Right lobe of liver (tissue), 6 donors: ENCODE measurements at regions not wholly inside any gene's neighbourhood (a gene's known extent, or its start where the extent isn't known, plus 50 kb on each side); places are given as distances from the start of the nearest gene placed in this dataset.

ENCODE experiments used
- ATAC-seq, 4 donors: fragments of 200-7000 bp; cut with Tn5 transposase; one replicate each; pipeline ENCODE4 v1.9.1; 2020; ENCODE audit warnings: mild to moderate bottlenecking in 4 of 4, moderate library complexity in 4 of 4
- DNase-seq, 3 donors: peaks; one replicate each; pipeline ENCODE4 v3.0.0-alpha.2; 2020
- H3K27ac ChIP-seq, 3 donors: fragments of 200-600 bp; one replicate each; pipeline ENCODE4 v1.8.0; 2022
- H3K27me3 ChIP-seq, 2 donors: fragments of 200-600 bp; one replicate each; pipeline ENCODE4 v1.8.0; 2022
- H3K36me3 ChIP-seq, 4 donors: fragments of 200-600 bp; sonication (generic) in 1 of 4; one replicate each; pipeline versions ENCODE4 v1.5.1 to v1.8.0; 2017 to 2022; ENCODE audit warnings: control low read depth in 1 of 4
- H3K4me1 ChIP-seq, 4 donors: fragments of 200-600 bp; sonication (generic) in 1 of 4; one replicate each; pipeline versions ENCODE4 v1.5.1 to v1.8.0; 2017 to 2022; ENCODE audit warnings: control low read depth in 1 of 4
- H3K4me3 ChIP-seq, 3 donors: fragments of 200-600 bp; one replicate each; pipeline ENCODE4 v1.8.0; 2022
- H3K9me3 ChIP-seq, 4 donors: fragments of 200-600 bp; sonication (generic) in 1 of 4; one replicate each; pipeline versions ENCODE4 v1.5.1 to v1.8.0; 2017 to 2022; ENCODE audit warnings: control low read depth in 1 of 4
- POLR2A ChIP-seq: fragments of 450-650 bp; IDR thresholded peaks from one replicate; pipeline ENCODE4 v1.6.1; 2017; ENCODE audit warnings: antibody characterized with exemption, mild to moderate bottlenecking
- WGBS: methylation state at CpG from one replicate; pipeline ENCODE4 v1.1.6; 2018; ENCODE audit warnings: low coverage, low lambda C conversion rate; ENCODE audit not compliant: insufficient coverage; ENCODE audit errors: missing lambda C conversion rate; 5-methylcytosine and 5-hydroxymethylcytosine counted together
- intact Hi-C, 2 donors: fragments of 100-400 bp; cut with DNase I; formaldehyde crosslinking; loops; one replicate each; pipeline versions ENCODE4 v1.11.2 to v1.14.1; 2022
- TF ChIP-seq, protein P1 (sequence below), 4 donors: fragments of 200-600 bp in 3 of 4; fragments of 450-650 bp in 1 of 4; IDR thresholded peaks; one replicate each; pipeline versions ENCODE4 v1.5.1 to v1.8.0; 2016 to 2022; ENCODE audit warnings: antibody characterized with exemption in 4 of 4, mild to moderate bottlenecking in 2 of 4
- donor health status: DM: no; HTN: yes; CAD: no.
- donor health status: DM: no; HTN: no; CAD: no.
- donor health status: DM: no; HTN: no; CAD: no.
- donor health status: DM: no; HTN: yes; CAD: no.
- donor health status: DM: no; HTN: yes; CAD: no.

DNA sequence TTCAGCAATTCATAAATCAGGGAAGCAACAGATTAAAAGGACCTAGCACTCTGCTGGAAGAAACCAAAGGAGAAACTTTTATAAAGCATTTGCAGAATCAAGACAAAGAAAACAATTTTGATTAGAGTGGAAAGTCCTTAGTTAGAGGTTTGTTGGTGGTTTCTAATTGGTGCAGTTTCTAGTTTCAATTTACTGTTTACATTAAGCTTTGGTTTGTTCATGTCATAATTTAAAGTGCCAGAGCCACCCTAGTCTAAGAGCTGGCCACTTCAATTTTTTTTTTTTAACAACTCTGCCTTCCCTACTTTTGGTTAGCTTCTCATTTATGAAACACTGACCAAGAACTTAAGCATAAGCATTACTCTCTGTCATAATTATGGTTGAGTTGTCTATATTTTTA is 1428.2 kb upstream of the GBE1 start:
- no peak for DNase-seq
- Histone ChIP-seq H3K9me3 (no peaks in the 10 kb centered on the region), H3K27me3 (no peaks in the 10 kb centered on the region), H3K4me1 (no peaks in the 10 kb centered on the region), H3K4me3 (no peak overlapping the region), H3K27ac (no peak overlapping the region), H3K36me3 (no peaks in the 10 kb centered on the region)
- TF ChIP-seq POLR2A: no peak
- TF ChIP-seq, protein P1, sequence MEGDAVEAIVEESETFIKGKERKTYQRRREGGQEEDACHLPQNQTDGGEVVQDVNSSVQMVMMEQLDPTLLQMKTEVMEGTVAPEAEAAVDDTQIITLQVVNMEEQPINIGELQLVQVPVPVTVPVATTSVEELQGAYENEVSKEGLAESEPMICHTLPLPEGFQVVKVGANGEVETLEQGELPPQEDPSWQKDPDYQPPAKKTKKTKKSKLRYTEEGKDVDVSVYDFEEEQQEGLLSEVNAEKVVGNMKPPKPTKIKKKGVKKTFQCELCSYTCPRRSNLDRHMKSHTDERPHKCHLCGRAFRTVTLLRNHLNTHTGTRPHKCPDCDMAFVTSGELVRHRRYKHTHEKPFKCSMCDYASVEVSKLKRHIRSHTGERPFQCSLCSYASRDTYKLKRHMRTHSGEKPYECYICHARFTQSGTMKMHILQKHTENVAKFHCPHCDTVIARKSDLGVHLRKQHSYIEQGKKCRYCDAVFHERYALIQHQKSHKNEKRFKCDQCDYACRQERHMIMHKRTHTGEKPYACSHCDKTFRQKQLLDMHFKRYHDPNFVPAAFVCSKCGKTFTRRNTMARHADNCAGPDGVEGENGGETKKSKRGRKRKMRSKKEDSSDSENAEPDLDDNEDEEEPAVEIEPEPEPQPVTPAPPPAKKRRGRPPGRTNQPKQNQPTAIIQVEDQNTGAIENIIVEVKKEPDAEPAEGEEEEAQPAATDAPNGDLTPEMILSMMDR (IDR thresholded peaks at IDR 0.05): no peak
- intact Hi-C loops: no loop called here
- ATAC-seq: no peak

DNA sequence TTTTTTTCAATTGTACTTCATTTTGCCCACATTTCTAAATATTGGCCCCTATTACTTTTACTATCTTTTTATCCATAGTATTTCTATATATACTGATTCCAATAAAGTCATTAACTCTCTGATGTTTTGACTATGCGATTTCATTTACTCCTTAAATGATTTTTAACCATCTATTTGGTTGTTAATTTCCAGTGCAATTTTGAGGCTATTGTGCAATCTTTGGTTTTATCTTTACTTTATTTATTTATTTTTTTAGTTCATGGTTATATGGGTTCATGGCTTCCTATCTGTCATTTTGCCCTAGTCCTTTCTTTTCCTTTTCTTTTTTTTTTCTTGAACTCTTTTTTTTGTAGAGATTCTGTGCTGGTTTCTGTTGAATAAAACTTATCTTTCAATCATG is 1408.0 kb upstream of the GBE1 start:
- 75% methylated on average over 1 of the region's 1 CpG for WGBS
- Histone ChIP-seq H3K27ac (no peak overlapping the region), H3K36me3 (no peaks in the 10 kb centered on the region), H3K27me3 (no peaks in the 10 kb centered on the region), H3K4me3 (no peak overlapping the region), H3K4me1 (no peaks in the 10 kb centered on the region), H3K9me3 (no peaks in the 10 kb centered on the region)
- intact Hi-C loops: no loop called here
- TF ChIP-seq POLR2A: no peak
- TF ChIP-seq, protein P1 (IDR thresholded peaks at IDR 0.05): no peak
- DNase-seq: no peak
- no peak for ATAC-seq

DNA sequence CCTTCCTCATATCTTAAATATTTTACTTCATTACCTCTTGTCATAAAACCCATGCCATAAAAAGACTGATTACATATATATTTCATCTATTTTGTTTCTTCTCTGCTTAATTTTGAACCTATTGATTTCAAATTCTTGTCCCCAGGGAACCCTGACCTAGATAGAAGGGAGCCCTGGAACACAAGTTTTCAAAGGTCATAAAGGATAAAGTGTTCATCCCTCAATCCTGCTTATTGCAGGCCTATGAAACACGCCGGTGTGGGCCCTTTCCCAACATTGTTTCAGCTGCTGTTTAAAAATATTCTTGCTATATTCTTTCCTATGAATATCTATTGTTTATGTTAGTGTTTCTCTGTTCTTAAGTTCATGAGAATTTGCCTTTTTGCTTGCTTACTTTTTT is 1389.5 kb upstream of the GBE1 start:
- H3K9me3 ChIP-seq: no peaks in the 10 kb centered on the region
- ATAC-seq (peak in 3 of 4 donors; percentile 44 to 68 (median 54)), DNase-seq (no peak)
- H3K36me3 ChIP-seq: no peaks in the 10 kb centered on the region
- H3K4me1 ChIP-seq: no peaks in the 10 kb centered on the region
- no peak overlapping the region for H3K27ac ChIP-seq
- H3K27me3 ChIP-seq: no peaks in the 10 kb centered on the region
- intact Hi-C loops: no loop called here
- TF ChIP-seq POLR2A: no peak
- TF ChIP-seq, protein P1 (IDR thresholded peaks at IDR 0.05): no peak
- WGBS: 39% methylated on average over 2 of the region's 2 CpGs
- no peak overlapping the region for H3K4me3 ChIP-seq

DNA sequence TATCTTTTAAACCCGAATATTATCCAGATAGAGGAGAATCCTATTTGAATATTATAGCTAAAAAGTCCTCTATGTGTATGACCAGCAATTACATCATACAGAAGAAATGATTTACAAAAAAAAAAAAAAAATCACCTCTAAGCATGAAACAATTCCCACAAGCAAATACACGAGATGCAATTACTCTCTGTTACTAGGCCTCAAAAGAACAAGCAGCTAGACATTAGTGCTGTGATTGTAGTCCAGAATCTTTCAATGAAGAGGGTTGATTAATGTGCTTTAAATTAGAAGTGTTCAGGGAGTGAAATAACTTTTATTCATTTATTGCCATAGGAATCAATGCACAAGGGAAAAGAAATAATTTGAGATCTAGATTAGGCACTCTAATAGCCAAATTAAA is 1379.5 kb upstream of the GBE1 start:
- Histone ChIP-seq H3K36me3 (no peaks in the 10 kb centered on the region), H3K4me3 (no peak overlapping the region), H3K27me3 (no peaks in the 10 kb centered on the region), H3K27ac (no peak overlapping the region), H3K9me3 (no peaks in the 10 kb centered on the region), H3K4me1 (no peaks in the 10 kb centered on the region)
- ATAC-seq: no peak
- intact Hi-C loops: no loop called here
- TF ChIP-seq, protein P1 (IDR thresholded peaks at IDR 0.05): no peak
- TF ChIP-seq POLR2A: no peak
- 31% methylated on average over 2 of the region's 2 CpGs for WGBS
- DNase-seq: no peak

DNA sequence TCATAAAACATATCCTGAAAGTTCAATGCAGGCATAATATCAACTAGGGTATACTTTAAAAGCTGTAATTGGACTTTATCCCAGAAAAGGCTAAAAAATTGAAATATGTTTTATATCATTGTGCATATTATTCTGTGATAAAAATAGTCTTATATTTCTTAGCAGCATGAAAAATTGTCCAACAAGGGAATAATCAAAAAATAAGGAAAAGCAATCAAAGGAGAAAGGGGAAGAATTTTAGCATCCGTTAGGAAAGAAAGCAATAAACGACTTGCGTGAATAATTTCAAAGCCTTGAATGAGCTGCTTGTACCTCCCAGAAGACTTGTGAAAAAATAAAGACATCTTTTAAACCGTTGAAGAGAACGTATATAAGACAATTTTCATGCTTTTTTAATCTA is 1369.8 kb upstream of the GBE1 start:
- TF ChIP-seq, protein P1 (IDR thresholded peaks at IDR 0.05): no peak
- no peak for TF ChIP-seq POLR2A
- H3K4me1 ChIP-seq: no peaks in the 10 kb centered on the region
- H3K27ac ChIP-seq: no peak overlapping the region
- ATAC-seq (no peak), DNase-seq (no peak)
- intact Hi-C loops: no loop called here
- no peaks in the 10 kb centered on the region for H3K36me3 ChIP-seq
- 65% methylated on average over 5 of the region's 5 CpGs for WGBS
- H3K4me3 ChIP-seq: no peak overlapping the region
- H3K9me3 ChIP-seq: no peaks in the 10 kb centered on the region
- H3K27me3 ChIP-seq: no peaks in the 10 kb centered on the region
